ENCODE measurements at regions not wholly inside any gene's neighbourhood (a gene's known extent, or its start where the extent isn't known, plus 50 kb on each side); places are given as distances from the start of the nearest gene placed in this dataset.

DNA sequence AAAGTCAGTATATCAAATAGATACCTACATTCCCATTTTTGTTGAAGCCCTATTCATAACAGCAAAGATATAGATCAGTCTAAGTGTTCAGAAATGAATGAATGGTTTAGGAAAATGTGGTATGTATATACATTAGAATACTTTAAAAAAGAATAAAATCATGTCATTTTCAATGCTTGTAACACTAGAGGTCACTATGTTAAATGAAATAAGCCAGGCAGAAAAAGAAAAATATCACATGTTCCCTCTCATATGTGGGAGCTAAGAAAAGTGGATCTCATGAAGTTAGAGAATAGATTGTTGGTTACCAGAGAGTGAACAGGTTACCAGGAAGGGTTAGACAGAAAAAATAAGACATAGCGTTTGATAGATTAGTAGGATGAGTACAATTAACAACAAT is 1111.0 kb upstream of the SLC39A10 start:
- no TSS peak for BruUV-seq (replicated peaks)
- H3K4me1 ChIP-seq (ENCODE audit: insufficient read depth, low read length) = peaks cover 4% of the 10 kb centered on the region; the same call in 1 of the 2 replicates
- no peak overlapping the region for H3K4me3 ChIP-seq (ENCODE audit: low read length)
- peak; percentile 34; the same call in 1 of the 2 replicates for ATAC-seq
- H3K9me3 ChIP-seq (ENCODE audit: low read length) = no peaks in the 10 kb centered on the region
- intact Hi-C loops (cut with micrococcal nuclease) = loop anchor here (1.0 to 10.0 kb wide), 5 partner anchors 151 to 772 kb away; no protein-coding TSS in a partner anchor
- H3K79me2 ChIP-seq (ENCODE audit: low read length) = no peaks in the 10 kb centered on the region
- no peaks in the 10 kb centered on the region for H3K36me3 ChIP-seq (ENCODE audit: low read depth, low read length)
- H3K27me3 ChIP-seq (ENCODE audit: low read length) = no peaks in the 10 kb centered on the region
- DNase-seq = peak; percentile 47
- TF ChIP-seq EZH2 (IDR thresholded peaks at IDR 0.05; ENCODE audit: low read length, unreplicated experiment) = no peak
- TF ChIP-seq, protein P1, sequence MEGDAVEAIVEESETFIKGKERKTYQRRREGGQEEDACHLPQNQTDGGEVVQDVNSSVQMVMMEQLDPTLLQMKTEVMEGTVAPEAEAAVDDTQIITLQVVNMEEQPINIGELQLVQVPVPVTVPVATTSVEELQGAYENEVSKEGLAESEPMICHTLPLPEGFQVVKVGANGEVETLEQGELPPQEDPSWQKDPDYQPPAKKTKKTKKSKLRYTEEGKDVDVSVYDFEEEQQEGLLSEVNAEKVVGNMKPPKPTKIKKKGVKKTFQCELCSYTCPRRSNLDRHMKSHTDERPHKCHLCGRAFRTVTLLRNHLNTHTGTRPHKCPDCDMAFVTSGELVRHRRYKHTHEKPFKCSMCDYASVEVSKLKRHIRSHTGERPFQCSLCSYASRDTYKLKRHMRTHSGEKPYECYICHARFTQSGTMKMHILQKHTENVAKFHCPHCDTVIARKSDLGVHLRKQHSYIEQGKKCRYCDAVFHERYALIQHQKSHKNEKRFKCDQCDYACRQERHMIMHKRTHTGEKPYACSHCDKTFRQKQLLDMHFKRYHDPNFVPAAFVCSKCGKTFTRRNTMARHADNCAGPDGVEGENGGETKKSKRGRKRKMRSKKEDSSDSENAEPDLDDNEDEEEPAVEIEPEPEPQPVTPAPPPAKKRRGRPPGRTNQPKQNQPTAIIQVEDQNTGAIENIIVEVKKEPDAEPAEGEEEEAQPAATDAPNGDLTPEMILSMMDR (conservative IDR thresholded peaks at IDR 0.05; ENCODE audit: low read depth, low read length) = peak; percentile 59
- ChIA-PET CTCF (interaction anchor here (0.7 kb wide), 2 partner anchors 14 to 66 kb away, joined by 3 to 4 read pairs; no protein-coding TSS in a partner anchor), POLR2A (ENCODE audit: unreplicated experiment) (interaction anchor here (0.6 kb wide), 2 partner anchors 11 to 170 kb away, joined by 3 to 4 read pairs; no protein-coding TSS in a partner anchor)
- H3F3A ChIP-seq (ENCODE audit: low read length, unreplicated experiment) = no peaks in the 10 kb centered on the region
- H4K20me1 ChIP-seq (ENCODE audit: low read length) = no peaks in the 10 kb centered on the region
- no peak overlapping the region for H2AFZ ChIP-seq (ENCODE audit: low read length)
- no peak overlapping the region for H3K27ac ChIP-seq (ENCODE audit: low read length)
- H3K9me2 ChIP-seq (replicated peaks; ENCODE audit: low read length) = no peaks in the 10 kb centered on the region
- H3K4me2 ChIP-seq (ENCODE audit: low read length) = no peak overlapping the region
- H3K9ac ChIP-seq (ENCODE audit: low read length) = no peak overlapping the region

DNA sequence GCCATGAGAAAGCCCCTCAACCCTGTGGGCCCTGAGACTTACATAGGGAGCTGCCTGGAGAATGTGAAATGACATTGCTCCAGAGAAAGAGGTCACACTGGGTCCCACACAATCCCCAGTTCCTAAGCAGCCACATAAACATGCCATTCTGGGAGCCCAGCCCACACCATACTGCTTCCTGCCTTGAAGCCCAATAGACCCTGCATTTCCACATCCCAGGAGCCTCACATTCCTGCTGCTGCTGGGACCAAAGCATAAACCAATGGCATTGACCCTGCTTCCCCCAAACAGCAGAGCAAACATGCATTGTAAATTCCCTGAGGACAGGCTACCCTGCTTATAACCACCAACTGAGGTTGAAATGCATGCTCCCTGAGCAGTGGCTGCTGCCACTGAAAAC is 1117.6 kb upstream of the SLC39A10 start:
- H3K4me3 ChIP-seq (ENCODE audit: low read length) = no peak overlapping the region
- no peak overlapping the region for H3K4me2 ChIP-seq (ENCODE audit: low read length)
- no peak overlapping the region for H3K9ac ChIP-seq (ENCODE audit: low read length)
- H3K79me2 ChIP-seq (ENCODE audit: low read length) = no peaks in the 10 kb centered on the region
- H3K9me2 ChIP-seq (replicated peaks; ENCODE audit: low read length) = no peaks in the 10 kb centered on the region
- TF ChIP-seq EZH2 (IDR thresholded peaks at IDR 0.05; ENCODE audit: low read length, unreplicated experiment) (no peak), EZH2phosphoT487 (IDR thresholded peaks at IDR 0.05; ENCODE audit: borderline replicate concordance, low read length) (no peak)
- TF ChIP-seq, protein P1 (conservative IDR thresholded peaks at IDR 0.05; ENCODE audit: low read depth, low read length) = no peak
- H3K4me1 ChIP-seq (ENCODE audit: insufficient read depth, low read length) = no peaks in the 10 kb centered on the region
- no peak overlapping the region for H3K27ac ChIP-seq (ENCODE audit: low read length)
- no peaks in the 10 kb centered on the region for H3K27me3 ChIP-seq (ENCODE audit: low read length)
- intact Hi-C loops (cut with micrococcal nuclease) = no loop called here
- DNase-seq = no peak
- H2AFZ ChIP-seq (ENCODE audit: low read length) = no peak overlapping the region
- no peak for ATAC-seq
- ChIA-PET POLR2A (ENCODE audit: unreplicated experiment) (no interaction called here), CTCF (no interaction called here)
- H3F3A ChIP-seq (ENCODE audit: low read length, unreplicated experiment) = no peaks in the 10 kb centered on the region
- BruUV-seq (replicated peaks) = no TSS peak
- no peaks in the 10 kb centered on the region for H4K20me1 ChIP-seq (ENCODE audit: low read length)
- H3K9me3 ChIP-seq (ENCODE audit: low read length) = no peaks in the 10 kb centered on the region
- no peaks in the 10 kb centered on the region for H3K36me3 ChIP-seq (ENCODE audit: low read depth, low read length)

DNA sequence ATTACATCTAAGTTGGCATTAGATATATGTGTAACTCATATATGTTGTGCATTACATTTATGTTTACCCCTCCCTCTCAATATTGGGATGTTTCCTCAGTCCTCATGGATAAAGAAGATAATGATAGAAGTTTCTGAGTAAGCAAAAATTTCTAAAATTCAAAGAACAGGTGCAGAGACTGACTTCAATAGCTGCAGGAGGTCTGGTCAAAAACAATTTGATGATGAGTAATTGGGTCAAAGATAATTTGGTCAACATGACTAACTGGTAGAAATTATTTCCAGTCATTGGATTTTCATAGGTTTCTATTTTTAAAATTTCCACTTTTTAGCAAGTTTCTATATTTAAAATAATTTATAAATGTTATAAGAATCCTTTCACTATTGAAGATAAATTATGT is 1130.9 kb upstream of the SLC39A10 start:
- ATAC-seq = no peak
- intact Hi-C loops (cut with micrococcal nuclease) = no loop called here
- POLR2A ChIA-PET (ENCODE audit: unreplicated experiment) = no interaction called here

More for the DNA sequence above, 1130.9 kb upstream of the SLC39A10 start:
- Histone ChIP-seq H3K9ac (ENCODE audit: low read length) (no peak overlapping the region), H3K27ac (ENCODE audit: low read length) (no peak overlapping the region), H4K20me1 (ENCODE audit: low read length) (no peaks in the 10 kb centered on the region), H3K4me2 (ENCODE audit: low read length) (no peak overlapping the region), H3K4me1 (ENCODE audit: insufficient read depth, low read length) (no peaks in the 10 kb centered on the region), H3K9me2 (replicated peaks; ENCODE audit: low read length) (no peaks in the 10 kb centered on the region), H3K36me3 (ENCODE audit: low read depth, low read length) (no peaks in the 10 kb centered on the region), H3K27me3 (ENCODE audit: low read length) (no peaks in the 10 kb centered on the region), H3K79me2 (ENCODE audit: low read length) (no peaks in the 10 kb centered on the region), H3K9me3 (ENCODE audit: low read length) (no peaks in the 10 kb centered on the region), H3F3A (ENCODE audit: low read length, unreplicated experiment) (no peaks in the 10 kb centered on the region), H3K4me3 (ENCODE audit: low read length) (no peak overlapping the region), H2AFZ (ENCODE audit: low read length) (no peak overlapping the region)
- no TSS peak for BruUV-seq (replicated peaks)
- CTCF ChIA-PET = no interaction called here
- DNase-seq = no peak
- TF ChIP-seq, protein P1 (conservative IDR thresholded peaks at IDR 0.05; ENCODE audit: low read depth, low read length) = no peak
- no peak for TF ChIP-seq EZH2 (IDR thresholded peaks at IDR 0.05; ENCODE audit: low read length, unreplicated experiment)
- no peak for TF ChIP-seq EZH2phosphoT487 (IDR thresholded peaks at IDR 0.05; ENCODE audit: borderline replicate concordance, low read length)
